GM11168 (cell line): ENCODE measurements at regions not wholly inside any gene's neighbourhood (a gene's known extent, or its start where the extent isn't known, plus 50 kb on each side); places are given as distances from the start of the nearest gene placed in this dataset.

ENCODE experiments used
- in situ Hi-C: fragments of 300-500 bp; cut with MboI; formaldehyde crosslinking; loops from one replicate; pipeline ENCODE4 v1.12.0; 2022; ENCODE audit warnings: low sequenced_read_pairs; ENCODE audit not compliant: unreplicated experiment

- in situ Hi-C loops: no loop called here
Measured at GRCh38 chr13:110965755-110966134, 50.9 kb upstream of the ANKRD10 start.

GRCh38 chr13:110965038-110965754 is 50.3 kb upstream of the ANKRD10 start:
- in situ Hi-C loops: no loop called here
